HepG2 (cell line): ENCODE measurements at regions not wholly inside any gene's neighbourhood (a gene's known extent, or its start where the extent isn't known, plus 50 kb on each side); places are given as distances from the start of the nearest gene placed in this dataset.

Experiments used
- ATAC-seq: fragments of 200-7000 bp; cut with Tn5 transposase; 3 replicates; pipeline ENCODE4 v1.9.1; 2020; ENCODE audit warnings: mild to moderate bottlenecking, moderate library complexity
- BruUV-seq: library from RNA; stranded (reverse); fragments of 400-500 nt; replicated peaks from 2 replicates; lab custom pipeline; 2021; lab: Mats Ljungman, UMichigan
- CTCF ChIA-PET: fragments of 300-600 bp; formaldehyde crosslinking; extraction: SDS; loops from one replicate; lab custom pipeline; 2021; ENCODE audit warnings: low total read pairs, inconsistent platforms, low intra/inter-chr PET ratio; lab: Yijun Ruan, JAX
- POLR2A ChIA-PET: fragments of 350-600 bp; sonication (Branson Sonifier 250); formaldehyde crosslinking; loops from one replicate; lab custom pipeline; 2020; ENCODE audit warnings: antibody characterized with exemption, inconsistent platforms; lab: Yijun Ruan, JAX
- DNase-seq: peaks from one replicate; pipeline ENCODE4 v3.0.0-alpha.2; 2015; ENCODE audit warnings: low spot score
- FAIRE-seq: peaks from 3 replicates; lab custom pipeline; 2011; peaks lifted over from hg19 to GRCh38; lab: Jason Lieb, UNC
- H2AFZ ChIP-seq: one replicate; pipeline ENCODE4 v1.6.1; 2011; ENCODE audit warnings: low read length, inconsistent platforms
- H3K27ac ChIP-seq: fragments of 300-600 bp; 3 replicates; pipeline ENCODE4 v1.8.0; 2011; ENCODE audit warnings: mixed run types, mild to moderate bottlenecking, mixed read lengths, low read length, inconsistent platforms; ENCODE audit not compliant: insufficient read depth; ENCODE audit errors: extremely low read length
- H3K27me3 ChIP-seq, 2 experiments: fragments of 200-600 bp in 1 of 2; 2 replicates in 1 of 2; 3 replicates in 1 of 2; pipeline versions ENCODE4 v1.6.0 to v1.8.0; 2011; ENCODE audit warnings: low read length in 2 of 2, mild to moderate bottlenecking in 2 of 2, moderate library complexity in 2 of 2, inconsistent platforms in 1 of 2; ENCODE audit not compliant: insufficient read depth in 2 of 2, control insufficient read depth in 1 of 2
- H3K36me3 ChIP-seq, 2 experiments: fragments of 200-600 bp in 1 of 2; replicated peaks in 1 of 2; 2 replicates in 1 of 2; 3 replicates in 1 of 2; pipeline versions ENCODE4 v1.5.1 to v1.8.0; 2011; ENCODE audit warnings: low read length in 2 of 2, inconsistent platforms in 1 of 2; ENCODE audit not compliant: insufficient read depth in 2 of 2, control insufficient read depth in 1 of 2
- H3K4me1 ChIP-seq: 2 replicates; pipeline ENCODE4 v1.5.1; 2012; ENCODE audit warnings: low read length, inconsistent platforms; ENCODE audit not compliant: insufficient read depth
- H3K4me2 ChIP-seq: 2 replicates; pipeline ENCODE4 v1.6.0; 2011; ENCODE audit warnings: low read depth, low read length, inconsistent platforms
- H3K4me3 ChIP-seq, 3 experiments: fragments of 200-600 bp in 1 of 3; sonication (generic), shearing (Covaris generic) in 1 of 3; replicated peaks in 1 of 3; 2 replicates each; pipeline ENCODE4 v1.5.1; 2011 to 2016; ENCODE audit warnings: low read length in 3 of 3, inconsistent platforms in 2 of 3, low read depth in 2 of 3, mild to moderate bottlenecking in 2 of 3, control low read depth in 1 of 3, mixed read lengths in 1 of 3; ENCODE audit not compliant: insufficient read depth in 1 of 3
- H3K79me2 ChIP-seq: one replicate; pipeline ENCODE4 v1.6.1; 2011; ENCODE audit warnings: low read length, inconsistent platforms; ENCODE audit not compliant: insufficient read depth
- H3K9ac ChIP-seq: 2 replicates; pipeline ENCODE4 v1.6.0; 2011; ENCODE audit warnings: mild to moderate bottlenecking, low read depth, low read length, inconsistent platforms; ENCODE audit not compliant: insufficient read depth
- H3K9me3 ChIP-seq: 2 replicates; pipeline ENCODE4 v1.5.1; 2012; ENCODE audit warnings: mild to moderate bottlenecking, low read length
- H4K20me1 ChIP-seq: 2 replicates; pipeline ENCODE4 v1.6.0; 2011; ENCODE audit warnings: inconsistent platforms, mild to moderate bottlenecking, low read length, moderate library complexity; ENCODE audit not compliant: insufficient read depth
- DDIT3 ChIP-seq: sonication (generic); formaldehyde crosslinking; IDR thresholded peaks from 2 replicates; pipeline ENCODE4 v1.4.0; 2020; ENCODE audit warnings: mild to moderate bottlenecking, missing genetic modification reagents
- FOXC1 ChIP-seq: sonication (generic); formaldehyde crosslinking; IDR thresholded peaks from 2 replicates; pipeline ENCODE4 v1.8.0; 2022; ENCODE audit warnings: mild to moderate bottlenecking, missing genetic modification reagents, borderline replicate concordance
- PITX1 ChIP-seq: sonication (generic); formaldehyde crosslinking; IDR thresholded peaks from 2 replicates; pipeline ENCODE4 v1.5.1; 2020; ENCODE audit warnings: mild to moderate bottlenecking, missing genetic modification reagents
- PRMT3 ChIP-seq: sonication (generic); formaldehyde crosslinking; IDR thresholded peaks from 2 replicates; pipeline ENCODE4 v1.8.1; 2022; ENCODE audit warnings: low read depth, mild to moderate bottlenecking, moderate library complexity, missing genetic modification reagents, borderline replicate concordance
- STAT5B ChIP-seq: sonication (generic); formaldehyde crosslinking; IDR thresholded peaks from 2 replicates; pipeline ENCODE4 v1.4.0; 2020; ENCODE audit warnings: missing genetic modification reagents
- THAP11 ChIP-seq: IDR thresholded peaks from 2 replicates; pipeline ENCODE4 v1.6.1; 2016; ENCODE audit warnings: missing biosample characterization, missing genetic modification reagents
- TRIM24 ChIP-seq: sonication (generic); formaldehyde crosslinking; IDR thresholded peaks from 2 replicates; pipeline ENCODE4 v1.8.0; 2022; ENCODE audit warnings: mild to moderate bottlenecking, missing genetic modification reagents
- TSC22D2 ChIP-seq: sonication (generic); formaldehyde crosslinking; IDR thresholded peaks from 2 replicates; pipeline ENCODE4 v1.5.1; 2020; ENCODE audit warnings: missing genetic modification reagents, mild to moderate bottlenecking, borderline replicate concordance
- ZEB1 ChIP-seq: IDR thresholded peaks from 2 replicates; pipeline ENCODE4 v1.6.1; 2012; ENCODE audit warnings: mild to moderate bottlenecking, low read depth, inconsistent platforms; ENCODE audit not compliant: insufficient replicate concordance
- ZMYM3 ChIP-seq: sonication (generic); formaldehyde crosslinking; IDR thresholded peaks from 2 replicates; pipeline ENCODE4 v1.5.1; 2020; ENCODE audit warnings: mild to moderate bottlenecking, missing genetic modification reagents
- ZNF878 ChIP-seq: sonication (generic); formaldehyde crosslinking; IDR thresholded peaks from 2 replicates; pipeline ENCODE4 v1.8.1; 2023; ENCODE audit warnings: mild to moderate bottlenecking, missing genetic modification reagents, moderate library complexity
- WGBS: methylation state at CpG from one replicate; pipeline ENCODE4 v1.1.6; 2017; ENCODE audit warnings: low lambda C conversion rate; 5-methylcytosine and 5-hydroxymethylcytosine counted together
- in situ Hi-C: cut with HindIII; loops from 2 replicates; pipeline ENCODE4 v1.10.0; 2017; ENCODE audit warnings: low pct_unique_long_range_greater_than_20kb; ENCODE audit not compliant: extremely low pct_ligation_motif_present
- intact Hi-C: fragments of 100-400 bp; cut with micrococcal nuclease; formaldehyde crosslinking; loops from one replicate; pipeline ENCODE4 v1.10.0; 2022; ENCODE audit not compliant: unreplicated experiment
- TF ChIP-seq, protein P1 (sequence below): sonication (generic); formaldehyde crosslinking; IDR thresholded peaks from 2 replicates; pipeline ENCODE4 v1.4.0; 2020; ENCODE audit warnings: missing genetic modification reagents
- TF ChIP-seq, protein P2 (sequence below): sonication (generic); formaldehyde crosslinking; IDR thresholded peaks from 2 replicates; pipeline ENCODE4 v1.4.0; 2020; ENCODE audit warnings: missing genetic modification reagents, borderline replicate concordance
- TF ChIP-seq, protein P3 (sequence below): IDR thresholded peaks from 2 replicates; pipeline ENCODE4 v1.4.0; 2020; ENCODE audit warnings: mild to moderate bottlenecking, missing genetic modification reagents

- Histone ChIP-seq H3K9me3 (peaks cover 21% of the 10 kb centered on the region), H3K36me3 (no peaks in the 10 kb centered on the region), H3K79me2 (no peaks in the 10 kb centered on the region), H3K4me1 (no peaks in the 10 kb centered on the region), H3K4me3 (no peak overlapping the region), H2AFZ (no peak overlapping the region), H3K27ac (no peak overlapping the region), H4K20me1 (no peaks in the 10 kb centered on the region), H3K4me2 (no peak overlapping the region), H3K9ac (no peak overlapping the region), H3K27me3 (no peaks in the 10 kb centered on the region)
- in situ Hi-C loops (no loop called here), intact Hi-C loops (no loop called here)
- POLR2A ChIA-PET: no interaction called here
- no peak for FAIRE-seq
- no peak for ATAC-seq
- CTCF ChIA-PET: no interaction called here
- no TSS peak for BruUV-seq
- DNase-seq: no peak
- 4% methylated on average over 3 of the region's 3 CpGs for WGBS
- TF ChIP-seq PRMT3 (CRISPR knock-in tag) (no peak), ZNF878 (no peak), PITX1 (no peak), THAP11 (CRISPR knock-in tag) (no peak), ZEB1 (no peak), STAT5B (CRISPR knock-in tag) (no peak), FOXC1 (CRISPR knock-in tag) (no peak), TSC22D2 (CRISPR knock-in tag) (no peak), DDIT3 (no peak), ZMYM3 (CRISPR knock-in tag) (no peak), TRIM24 (CRISPR knock-in tag) (no peak)
- TF ChIP-seq, protein P1, sequence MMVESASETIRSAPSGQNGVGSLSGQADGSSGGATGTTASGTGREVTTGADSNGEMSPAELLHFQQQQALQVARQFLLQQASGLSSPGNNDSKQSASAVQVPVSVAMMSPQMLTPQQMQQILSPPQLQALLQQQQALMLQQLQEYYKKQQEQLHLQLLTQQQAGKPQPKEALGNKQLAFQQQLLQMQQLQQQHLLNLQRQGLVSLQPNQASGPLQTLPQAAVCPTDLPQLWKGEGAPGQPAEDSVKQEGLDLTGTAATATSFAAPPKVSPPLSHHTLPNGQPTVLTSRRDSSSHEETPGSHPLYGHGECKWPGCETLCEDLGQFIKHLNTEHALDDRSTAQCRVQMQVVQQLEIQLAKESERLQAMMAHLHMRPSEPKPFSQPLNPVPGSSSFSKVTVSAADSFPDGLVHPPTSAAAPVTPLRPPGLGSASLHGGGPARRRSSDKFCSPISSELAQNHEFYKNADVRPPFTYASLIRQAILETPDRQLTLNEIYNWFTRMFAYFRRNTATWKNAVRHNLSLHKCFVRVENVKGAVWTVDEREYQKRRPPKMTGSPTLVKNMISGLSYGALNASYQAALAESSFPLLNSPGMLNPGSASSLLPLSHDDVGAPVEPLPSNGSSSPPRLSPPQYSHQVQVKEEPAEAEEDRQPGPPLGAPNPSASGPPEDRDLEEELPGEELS (CRISPR knock-in tag): no peak
- TF ChIP-seq, protein P2, sequence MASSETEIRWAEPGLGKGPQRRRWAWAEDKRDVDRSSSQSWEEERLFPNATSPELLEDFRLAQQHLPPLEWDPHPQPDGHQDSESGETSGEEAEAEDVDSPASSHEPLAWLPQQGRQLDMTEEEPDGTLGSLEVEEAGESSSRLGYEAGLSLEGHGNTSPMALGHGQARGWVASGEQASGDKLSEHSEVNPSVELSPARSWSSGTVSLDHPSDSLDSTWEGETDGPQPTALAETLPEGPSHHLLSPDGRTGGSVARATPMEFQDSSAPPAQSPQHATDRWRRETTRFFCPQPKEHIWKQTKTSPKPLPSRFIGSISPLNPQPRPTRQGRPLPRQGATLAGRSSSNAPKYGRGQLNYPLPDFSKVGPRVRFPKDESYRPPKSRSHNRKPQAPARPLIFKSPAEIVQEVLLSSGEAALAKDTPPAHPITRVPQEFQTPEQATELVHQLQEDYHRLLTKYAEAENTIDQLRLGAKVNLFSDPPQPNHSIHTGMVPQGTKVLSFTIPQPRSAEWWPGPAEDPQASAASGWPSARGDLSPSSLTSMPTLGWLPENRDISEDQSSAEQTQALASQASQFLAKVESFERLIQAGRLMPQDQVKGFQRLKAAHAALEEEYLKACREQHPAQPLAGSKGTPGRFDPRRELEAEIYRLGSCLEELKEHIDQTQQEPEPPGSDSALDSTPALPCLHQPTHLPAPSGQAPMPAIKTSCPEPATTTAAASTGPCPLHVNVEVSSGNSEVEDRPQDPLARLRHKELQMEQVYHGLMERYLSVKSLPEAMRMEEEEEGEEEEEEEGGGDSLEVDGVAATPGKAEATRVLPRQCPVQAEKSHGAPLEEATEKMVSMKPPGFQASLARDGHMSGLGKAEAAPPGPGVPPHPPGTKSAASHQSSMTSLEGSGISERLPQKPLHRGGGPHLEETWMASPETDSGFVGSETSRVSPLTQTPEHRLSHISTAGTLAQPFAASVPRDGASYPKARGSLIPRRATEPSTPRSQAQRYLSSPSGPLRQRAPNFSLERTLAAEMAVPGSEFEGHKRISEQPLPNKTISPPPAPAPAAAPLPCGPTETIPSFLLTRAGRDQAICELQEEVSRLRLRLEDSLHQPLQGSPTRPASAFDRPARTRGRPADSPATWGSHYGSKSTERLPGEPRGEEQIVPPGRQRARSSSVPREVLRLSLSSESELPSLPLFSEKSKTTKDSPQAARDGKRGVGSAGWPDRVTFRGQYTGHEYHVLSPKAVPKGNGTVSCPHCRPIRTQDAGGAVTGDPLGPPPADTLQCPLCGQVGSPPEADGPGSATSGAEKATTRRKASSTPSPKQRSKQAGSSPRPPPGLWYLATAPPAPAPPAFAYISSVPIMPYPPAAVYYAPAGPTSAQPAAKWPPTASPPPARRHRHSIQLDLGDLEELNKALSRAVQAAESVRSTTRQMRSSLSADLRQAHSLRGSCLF (CRISPR knock-in tag): no peak
- TF ChIP-seq, protein P3, sequence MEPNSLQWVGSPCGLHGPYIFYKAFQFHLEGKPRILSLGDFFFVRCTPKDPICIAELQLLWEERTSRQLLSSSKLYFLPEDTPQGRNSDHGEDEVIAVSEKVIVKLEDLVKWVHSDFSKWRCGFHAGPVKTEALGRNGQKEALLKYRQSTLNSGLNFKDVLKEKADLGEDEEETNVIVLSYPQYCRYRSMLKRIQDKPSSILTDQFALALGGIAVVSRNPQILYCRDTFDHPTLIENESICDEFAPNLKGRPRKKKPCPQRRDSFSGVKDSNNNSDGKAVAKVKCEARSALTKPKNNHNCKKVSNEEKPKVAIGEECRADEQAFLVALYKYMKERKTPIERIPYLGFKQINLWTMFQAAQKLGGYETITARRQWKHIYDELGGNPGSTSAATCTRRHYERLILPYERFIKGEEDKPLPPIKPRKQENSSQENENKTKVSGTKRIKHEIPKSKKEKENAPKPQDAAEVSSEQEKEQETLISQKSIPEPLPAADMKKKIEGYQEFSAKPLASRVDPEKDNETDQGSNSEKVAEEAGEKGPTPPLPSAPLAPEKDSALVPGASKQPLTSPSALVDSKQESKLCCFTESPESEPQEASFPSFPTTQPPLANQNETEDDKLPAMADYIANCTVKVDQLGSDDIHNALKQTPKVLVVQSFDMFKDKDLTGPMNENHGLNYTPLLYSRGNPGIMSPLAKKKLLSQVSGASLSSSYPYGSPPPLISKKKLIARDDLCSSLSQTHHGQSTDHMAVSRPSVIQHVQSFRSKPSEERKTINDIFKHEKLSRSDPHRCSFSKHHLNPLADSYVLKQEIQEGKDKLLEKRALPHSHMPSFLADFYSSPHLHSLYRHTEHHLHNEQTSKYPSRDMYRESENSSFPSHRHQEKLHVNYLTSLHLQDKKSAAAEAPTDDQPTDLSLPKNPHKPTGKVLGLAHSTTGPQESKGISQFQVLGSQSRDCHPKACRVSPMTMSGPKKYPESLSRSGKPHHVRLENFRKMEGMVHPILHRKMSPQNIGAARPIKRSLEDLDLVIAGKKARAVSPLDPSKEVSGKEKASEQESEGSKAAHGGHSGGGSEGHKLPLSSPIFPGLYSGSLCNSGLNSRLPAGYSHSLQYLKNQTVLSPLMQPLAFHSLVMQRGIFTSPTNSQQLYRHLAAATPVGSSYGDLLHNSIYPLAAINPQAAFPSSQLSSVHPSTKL (CRISPR knock-in tag): no peak
Observed at GRCh38 chr10:83678850-83679249, 460.5 kb upstream of the GHITM start.
